Vagina (tissue), 2 donors: ENCODE measurements at regions not wholly inside any gene's neighbourhood (a gene's known extent, or its start where the extent isn't known, plus 50 kb on each side); places are given as distances from the start of the nearest gene placed in this dataset.

ENCODE experiments used
- DNase-seq, 2 donors: peaks; one replicate each; pipeline ENCODE4 v3.0.0-alpha.2; 2017; ENCODE audit errors: extremely low spot score in 2 of 2
- H3K27ac ChIP-seq: fragments of 200-600 bp; sonication (generic); one replicate; pipeline ENCODE4 v1.5.1; 2019
- H3K27me3 ChIP-seq: fragments of 200-600 bp; sonication (generic); one replicate; pipeline ENCODE4 v1.5.1; 2019
- H3K36me3 ChIP-seq, 2 donors: fragments of 200-600 bp; sonication (generic); one replicate each; pipeline ENCODE4 v1.5.1; 2017 to 2019
- H3K4me1 ChIP-seq: fragments of 200-600 bp; sonication (generic); one replicate; pipeline ENCODE4 v1.5.1; 2019
- H3K4me3 ChIP-seq, 2 donors: fragments of 200-600 bp; sonication (generic); 1 replicate in 1 of 2; 2 replicates in 1 of 2; pipeline ENCODE4 v1.5.1; 2016 to 2019
- H3K9me3 ChIP-seq: fragments of 200-600 bp; sonication (generic); one replicate; pipeline ENCODE4 v1.5.1; 2019
- CTCF ChIP-seq, 3 experiments: fragments of 450-650 bp in 2 of 3; fragments of 200-600 bp in 1 of 3; sonication (generic) in 1 of 3; IDR thresholded peaks; one replicate each; pipeline ENCODE4 v1.5.1; 2017 to 2019; ENCODE audit warnings: antibody characterized with exemption in 3 of 3, mild to moderate bottlenecking in 2 of 3, moderate library complexity in 2 of 3
- POLR2A ChIP-seq, 2 donors: fragments of 450-650 bp; IDR thresholded peaks; one replicate each; pipeline ENCODE4 v1.6.1; 2017; ENCODE audit warnings: antibody characterized with exemption in 2 of 2, mild to moderate bottlenecking in 2 of 2, moderate library complexity in 2 of 2
- POLR2AphosphoS5 ChIP-seq, 2 donors: sonication (generic); formaldehyde crosslinking; IDR thresholded peaks; one replicate each; pipeline ENCODE4 v1.9.0; 2017; ENCODE audit warnings: antibody characterized with exemption in 2 of 2, mild to moderate bottlenecking in 2 of 2, low read depth in 1 of 2; ENCODE audit not compliant: insufficient read depth in 1 of 2
- intact Hi-C: fragments of 100-400 bp; cut with DNase I; formaldehyde crosslinking; loops from one replicate; pipeline ENCODE4 v1.15.1; 2023

DNA sequence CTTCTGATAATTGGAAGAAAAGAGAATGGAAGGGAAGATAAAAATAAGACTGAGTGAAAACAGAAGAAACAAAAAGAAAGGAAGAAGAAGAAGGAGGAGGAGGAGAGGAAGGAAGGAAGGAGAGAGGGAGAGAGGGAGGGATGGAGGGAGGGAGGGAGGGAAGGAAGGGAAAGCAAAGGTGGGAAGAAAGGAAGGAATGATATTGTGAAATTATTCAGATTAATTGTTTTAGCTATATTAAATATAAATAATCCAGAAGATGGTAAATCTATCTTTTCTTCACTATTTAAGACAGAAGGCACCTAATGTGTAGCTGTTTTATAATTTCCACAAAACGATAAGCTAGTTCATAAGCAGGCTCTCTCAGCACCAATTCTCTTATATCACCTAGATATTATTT lies 191.3 kb upstream of the LRRC7 start:
- H3K4me3 ChIP-seq, result no peak overlapping the region
- intact Hi-C loops, result no loop called here
- no peaks in the 10 kb centered on the region for H3K27me3 ChIP-seq
- no peaks in the 10 kb centered on the region for H3K9me3 ChIP-seq
- no peaks in the 10 kb centered on the region for H3K4me1 ChIP-seq
- H3K27ac ChIP-seq, result no peak overlapping the region
- no peak for TF ChIP-seq POLR2A (IDR thresholded peaks at IDR 0.05)
- TF ChIP-seq CTCF (IDR thresholded peaks at IDR 0.05), result no peak
- TF ChIP-seq POLR2AphosphoS5 (IDR thresholded peaks at IDR 0.05; ENCODE audit: insufficient read depth in 1 of 2, low read depth in 1 of 2), result no peak
- no peak for DNase-seq
- H3K36me3 ChIP-seq, result no peaks in the 10 kb centered on the region

GRCh38 chr1:69377507-69377906 lies 190.2 kb upstream of the LRRC7 start:
- DNase-seq, result no peak
- Histone ChIP-seq H3K27me3 (no peaks in the 10 kb centered on the region), H3K4me1 (no peaks in the 10 kb centered on the region), H3K9me3 (no peaks in the 10 kb centered on the region), H3K4me3 (no peak overlapping the region), H3K27ac (no peak overlapping the region), H3K36me3 (no peaks in the 10 kb centered on the region)
- intact Hi-C loops, result no loop called here
- TF ChIP-seq CTCF (IDR thresholded peaks at IDR 0.05), result no peak
- no peak for TF ChIP-seq POLR2A (IDR thresholded peaks at IDR 0.05)
- TF ChIP-seq POLR2AphosphoS5 (IDR thresholded peaks at IDR 0.05; ENCODE audit: insufficient read depth in 1 of 2, low read depth in 1 of 2), result no peak

DNA sequence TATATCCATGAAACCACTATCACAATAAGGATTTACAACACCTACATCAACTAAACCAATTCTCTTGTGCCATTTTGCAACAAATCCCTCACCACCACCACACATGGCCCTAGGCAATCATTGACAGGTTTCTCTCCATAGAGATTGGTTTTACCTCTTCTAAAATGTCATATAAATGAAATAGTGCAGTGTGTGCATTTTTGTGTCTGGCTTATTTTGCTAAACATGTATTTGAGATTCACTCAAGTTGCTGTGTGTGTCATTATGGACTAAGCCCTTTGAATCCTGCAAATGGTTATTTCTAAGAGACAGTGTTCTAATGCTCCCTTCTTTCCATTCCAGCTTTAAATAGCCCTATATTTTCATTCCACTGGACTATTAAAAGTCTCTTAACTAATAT lies 179.7 kb upstream of the LRRC7 start:
- DNase-seq, result no peak
- H3K27ac ChIP-seq, result no peak overlapping the region

GRCh38 chr1:69400128-69400527 lies 167.6 kb upstream of the LRRC7 start:
- no peak overlapping the region for H3K27ac ChIP-seq
- H3K27me3 ChIP-seq, result no peaks in the 10 kb centered on the region
- no peaks in the 10 kb centered on the region for H3K36me3 ChIP-seq
- H3K4me1 ChIP-seq, result no peaks in the 10 kb centered on the region
- no peak for TF ChIP-seq CTCF (IDR thresholded peaks at IDR 0.05)
- TF ChIP-seq POLR2AphosphoS5 (IDR thresholded peaks at IDR 0.05; ENCODE audit: insufficient read depth in 1 of 2, low read depth in 1 of 2), result no peak
- TF ChIP-seq POLR2A (IDR thresholded peaks at IDR 0.05), result no peak
- no peak overlapping the region for H3K4me3 ChIP-seq
- H3K9me3 ChIP-seq, result no peaks in the 10 kb centered on the region
- intact Hi-C loops, result no loop called here
- DNase-seq, result no peak

More for the DNA sequence above, 179.7 kb upstream of the LRRC7 start:
- no peaks in the 10 kb centered on the region for H3K27me3 ChIP-seq
- H3K4me3 ChIP-seq, result no peak overlapping the region
- H3K36me3 ChIP-seq, result no peaks in the 10 kb centered on the region
- no peaks in the 10 kb centered on the region for H3K9me3 ChIP-seq
- intact Hi-C loops, result no loop called here
- TF ChIP-seq POLR2AphosphoS5 (IDR thresholded peaks at IDR 0.05; ENCODE audit: insufficient read depth in 1 of 2, low read depth in 1 of 2), result no peak
- TF ChIP-seq POLR2A (IDR thresholded peaks at IDR 0.05), result no peak
- no peak for TF ChIP-seq CTCF (IDR thresholded peaks at IDR 0.05)
- no peaks in the 10 kb centered on the region for H3K4me1 ChIP-seq

DNA sequence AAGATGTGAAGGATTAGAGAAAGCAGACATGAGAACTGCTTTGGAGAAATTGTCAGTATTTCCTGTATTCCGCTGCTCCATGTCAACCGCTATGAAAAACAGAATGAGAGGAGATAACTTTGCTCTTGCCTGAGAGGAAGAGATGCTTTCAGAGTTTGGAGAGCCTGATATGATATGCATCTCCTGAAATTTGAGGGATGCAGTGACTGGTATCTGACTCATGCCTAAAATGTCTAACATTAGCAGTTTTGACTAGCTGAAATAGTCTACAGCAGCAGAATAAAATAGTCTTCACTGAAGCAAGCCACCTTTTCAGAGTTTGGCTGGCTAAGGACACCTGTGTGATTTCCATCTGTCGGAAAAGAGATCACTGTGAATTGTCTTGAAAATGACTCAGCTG lies 165.8 kb upstream of the LRRC7 start:
- Histone ChIP-seq H3K27me3 (no peaks in the 10 kb centered on the region), H3K9me3 (no peaks in the 10 kb centered on the region), H3K4me3 (no peak overlapping the region), H3K27ac (no peak overlapping the region), H3K4me1 (no peaks in the 10 kb centered on the region), H3K36me3 (no peaks in the 10 kb centered on the region)
- intact Hi-C loops, result no loop called here
- TF ChIP-seq CTCF (IDR thresholded peaks at IDR 0.05), result no peak
- no peak for TF ChIP-seq POLR2AphosphoS5 (IDR thresholded peaks at IDR 0.05; ENCODE audit: insufficient read depth in 1 of 2, low read depth in 1 of 2)
- TF ChIP-seq POLR2A (IDR thresholded peaks at IDR 0.05), result no peak
- DNase-seq, result no peak
